OCI-LY7 (cell line): ENCODE measurements at regions not wholly inside any gene's neighbourhood (a gene's known extent, or its start where the extent isn't known, plus 50 kb on each side); places are given as distances from the start of the nearest gene placed in this dataset.

Experiments used
- BruUV-seq: library from RNA; stranded (reverse); fragments of 400-500 nt; replicated peaks from 2 replicates; lab custom pipeline; 2021; lab: Mats Ljungman, UMichigan
- CTCF ChIA-PET: fragments of 300-600 bp; sonication (Branson Sonifier 250); formaldehyde crosslinking; loops from one replicate; lab custom pipeline; 2022; ENCODE audit warnings: antibody characterized with exemption; ENCODE audit not compliant: unreplicated experiment; lab: Charles Lee
- POLR2A ChIA-PET: fragments of 300-600 bp; sonication (Branson Sonifier 250); formaldehyde crosslinking; loops from one replicate; lab custom pipeline; 2022; ENCODE audit warnings: antibody characterized with exemption; lab: Charles Lee
- DNase-seq: peaks from one replicate; pipeline ENCODE4 v3.0.0-alpha.2; 2015; ENCODE audit warnings: low spot score
- H2AFZ ChIP-seq: fragments of 200-600 bp; sonication (generic), shearing (Covaris generic); 2 replicates; pipeline ENCODE4 v1.6.1; 2014; ENCODE audit warnings: mild to moderate bottlenecking, antibody characterized with exemption, low read length, moderate library complexity
- H3K27ac ChIP-seq: fragments of 200-600 bp; sonication (generic); 2 replicates; pipeline ENCODE4 v1.5.1; 2014; ENCODE audit warnings: mixed run types, low read depth, mild to moderate bottlenecking, moderate library complexity, low read length, inconsistent platforms; ENCODE audit not compliant: poor library complexity, severe bottlenecking
- H3K36me3 ChIP-seq: fragments of 200-600 bp; sonication (generic); 2 replicates; pipeline ENCODE4 v1.6.1; 2014; ENCODE audit warnings: mild to moderate bottlenecking, antibody characterized with exemption, low read length, moderate library complexity, mixed read lengths; ENCODE audit not compliant: insufficient read depth
- H3K4me1 ChIP-seq: fragments of 200-600 bp; sonication (generic); 2 replicates; pipeline ENCODE4 v1.5.1; 2014; ENCODE audit warnings: mild to moderate bottlenecking, low read length; ENCODE audit not compliant: insufficient read depth, poor library complexity, severe bottlenecking
- H3K4me2 ChIP-seq: fragments of 200-600 bp; sonication (generic); 2 replicates; pipeline ENCODE4 v1.6.1; 2014; ENCODE audit warnings: mild to moderate bottlenecking, low read length
- H3K4me3 ChIP-seq: fragments of 200-600 bp; sonication (generic); 2 replicates; pipeline ENCODE4 v1.5.1; 2014; ENCODE audit warnings: mild to moderate bottlenecking, low read depth, low read length; ENCODE audit not compliant: poor library complexity, severe bottlenecking
- H3K79me2 ChIP-seq: fragments of 200-600 bp; sonication (generic); 2 replicates; pipeline ENCODE4 v1.6.1; 2016; ENCODE audit warnings: low read depth, mild to moderate bottlenecking, low read length, moderate library complexity, mixed read lengths; ENCODE audit not compliant: insufficient read depth
- H3K9me2 ChIP-seq: fragments of 200-600 bp; sonication (generic); 2 replicates; pipeline ENCODE4 v1.6.1; 2016; ENCODE audit warnings: mild to moderate bottlenecking, low read length, mixed read lengths; ENCODE audit not compliant: insufficient read depth
- H3K9me3 ChIP-seq: fragments of 200-600 bp; sonication (generic); 2 replicates; pipeline ENCODE4 v1.6.1; 2014; ENCODE audit warnings: mild to moderate bottlenecking, mixed run types, low read length, mixed read lengths
- H4K20me1 ChIP-seq: fragments of 200-600 bp; sonication (generic); 2 replicates; pipeline ENCODE4 v1.6.1; 2014; ENCODE audit warnings: mild to moderate bottlenecking, antibody characterized with exemption, low read length, moderate library complexity, mixed read lengths; ENCODE audit not compliant: insufficient read depth
- CTCF ChIP-seq: fragments of 200-600 bp; sonication (generic); conservative IDR thresholded peaks from 2 replicates; pipeline ENCODE4 v1.5.1; 2014; ENCODE audit warnings: mild to moderate bottlenecking, antibody characterized with exemption, low read length, moderate library complexity, mixed read lengths
- EZH2phosphoT487 ChIP-seq: fragments of 200-600 bp; sonication (generic); IDR thresholded peaks from 2 replicates; pipeline ENCODE4 v1.6.1; 2018; ENCODE audit warnings: low read depth, borderline replicate concordance, mild to moderate bottlenecking, mixed run types, antibody characterized with exemption, low read length, moderate library complexity, mixed read lengths
- intact Hi-C: fragments of 100-400 bp; cut with micrococcal nuclease; formaldehyde crosslinking; loops from one replicate; pipeline ENCODE4 v1.10.0; 2022; ENCODE audit not compliant: unreplicated experiment

GRCh38 chr2:67948057-67948456 is 114.7 kb downstream of the C1D start:
- Histone ChIP-seq H3K27ac (no peak overlapping the region), H3K4me2 (no peak overlapping the region)
- POLR2A ChIA-PET = no interaction called here

GRCh38 chr2:67948506-67948905 is 114.3 kb downstream of the C1D start:
- ChIA-PET CTCF (no interaction called here), POLR2A (no interaction called here)
- Histone ChIP-seq H3K4me2 (no peak overlapping the region), H3K4me1 (no peaks in the 10 kb centered on the region), H3K9me2 (no peaks in the 10 kb centered on the region), H4K20me1 (no peaks in the 10 kb centered on the region), H3K27ac (no peak overlapping the region), H3K36me3 (no peaks in the 10 kb centered on the region), H3K4me3 (no peak overlapping the region), H3K9me3 (no peaks in the 10 kb centered on the region), H2AFZ (no peak overlapping the region), H3K79me2 (no peaks in the 10 kb centered on the region)
- TF ChIP-seq CTCF = no peak
- intact Hi-C loops = no loop called here
- BruUV-seq = no TSS peak
- DNase-seq = no peak

More at GRCh38 chr2:67948057-67948456, 114.7 kb downstream of the C1D start:
- no peak for TF ChIP-seq EZH2phosphoT487
- no peak for TF ChIP-seq CTCF
- no TSS peak for BruUV-seq
- H2AFZ ChIP-seq = no peak overlapping the region
- H3K36me3 ChIP-seq = no peaks in the 10 kb centered on the region
- no peaks in the 10 kb centered on the region for H4K20me1 ChIP-seq
- H3K4me1 ChIP-seq = no peaks in the 10 kb centered on the region
- no peak for DNase-seq
- no peaks in the 10 kb centered on the region for H3K9me3 ChIP-seq
- intact Hi-C loops = no loop called here
- no peaks in the 10 kb centered on the region for H3K9me2 ChIP-seq
- CTCF ChIA-PET = no interaction called here
- H3K79me2 ChIP-seq = no peaks in the 10 kb centered on the region
- no peak overlapping the region for H3K4me3 ChIP-seq

- DNase-seq = no peak
- ChIA-PET CTCF (no interaction called here), POLR2A (interaction anchor here (0.6 to 1.1 kb wide), 2 partner anchors 20 to 30 kb away, joined by 3 to 4 read pairs; no protein-coding TSS in a partner anchor)
- Histone ChIP-seq H3K4me3 (no peak overlapping the region), H3K36me3 (no peaks in the 10 kb centered on the region), H3K4me1 (no peaks in the 10 kb centered on the region), H3K9me3 (no peaks in the 10 kb centered on the region), H3K27ac (no peak overlapping the region), H2AFZ (no peak overlapping the region), H3K4me2 (no peak overlapping the region), H4K20me1 (no peaks in the 10 kb centered on the region), H3K79me2 (no peaks in the 10 kb centered on the region), H3K9me2 (no peaks in the 10 kb centered on the region)
- no TSS peak for BruUV-seq
- TF ChIP-seq CTCF (no peak), EZH2phosphoT487 (no peak)
- intact Hi-C loops = no loop called here
Measured at GRCh38 chr2:67950018-67950417, 112.8 kb downstream of the C1D start.
